ENCODE measurements at regions not wholly inside any gene's neighbourhood (a gene's known extent, or its start where the extent isn't known, plus 50 kb on each side); places are given as distances from the start of the nearest gene placed in this dataset.

DNA sequence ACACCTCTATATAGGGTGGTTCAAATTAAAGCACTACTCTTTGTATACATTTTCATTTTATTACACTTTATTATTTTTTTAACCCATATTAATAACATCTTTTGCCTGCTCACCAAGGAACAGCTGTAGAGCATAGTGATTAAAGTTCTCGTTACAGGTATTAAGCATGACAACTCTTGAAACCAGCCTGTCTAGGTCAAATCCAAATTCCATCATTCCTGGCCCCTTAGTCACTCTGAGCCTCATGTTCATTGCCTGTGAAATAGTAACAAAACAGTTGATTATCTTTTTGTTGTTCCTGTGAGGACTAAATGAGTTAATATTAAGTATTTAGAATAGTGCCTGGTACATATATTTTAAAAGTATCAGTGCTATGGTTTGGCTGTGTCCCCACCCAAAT is 334.5 kb downstream of the RAB38 start:
- peaks cover 4% of the 10 kb centered on the region; the same call in 1 of the 2 replicates for H3K9me3 ChIP-seq (ENCODE audit: low read length)
- H3K9me2 ChIP-seq (replicated peaks; ENCODE audit: low read length) = 0 out of 2 replicates have a peak, but pooled peaks cover 3% of the 10 kb centered on the region
- no peaks in the 10 kb centered on the region for H3F3A ChIP-seq (ENCODE audit: low read length, unreplicated experiment)
- ATAC-seq = no peak
- CTCF ChIA-PET = no interaction called here
- no peak overlapping the region for H3K9ac ChIP-seq (ENCODE audit: low read length)
- no peak overlapping the region for H3K4me3 ChIP-seq (ENCODE audit: low read length)
- no TSS peak for BruUV-seq (replicated peaks)
- H3K27ac ChIP-seq (ENCODE audit: low read length) = no peak overlapping the region
- no peaks in the 10 kb centered on the region for H3K4me1 ChIP-seq (ENCODE audit: insufficient read depth, low read length)
- H3K4me2 ChIP-seq (ENCODE audit: low read length) = no peak overlapping the region
- H4K20me1 ChIP-seq (ENCODE audit: low read length) = no peaks in the 10 kb centered on the region
- intact Hi-C loops (cut with micrococcal nuclease) = no loop called here
- no peaks in the 10 kb centered on the region for H3K36me3 ChIP-seq (ENCODE audit: low read depth, low read length)
- H3K27me3 ChIP-seq (ENCODE audit: low read length) = no peaks in the 10 kb centered on the region
- H2AFZ ChIP-seq (ENCODE audit: low read length) = no peak overlapping the region
- no peaks in the 10 kb centered on the region for H3K79me2 ChIP-seq (ENCODE audit: low read length)
- POLR2A ChIA-PET (ENCODE audit: unreplicated experiment) = no interaction called here
- peak; percentile 34 for DNase-seq
- TF ChIP-seq EZH2phosphoT487 (IDR thresholded peaks at IDR 0.05; ENCODE audit: borderline replicate concordance, low read length) = no peak
- TF ChIP-seq, protein P1, sequence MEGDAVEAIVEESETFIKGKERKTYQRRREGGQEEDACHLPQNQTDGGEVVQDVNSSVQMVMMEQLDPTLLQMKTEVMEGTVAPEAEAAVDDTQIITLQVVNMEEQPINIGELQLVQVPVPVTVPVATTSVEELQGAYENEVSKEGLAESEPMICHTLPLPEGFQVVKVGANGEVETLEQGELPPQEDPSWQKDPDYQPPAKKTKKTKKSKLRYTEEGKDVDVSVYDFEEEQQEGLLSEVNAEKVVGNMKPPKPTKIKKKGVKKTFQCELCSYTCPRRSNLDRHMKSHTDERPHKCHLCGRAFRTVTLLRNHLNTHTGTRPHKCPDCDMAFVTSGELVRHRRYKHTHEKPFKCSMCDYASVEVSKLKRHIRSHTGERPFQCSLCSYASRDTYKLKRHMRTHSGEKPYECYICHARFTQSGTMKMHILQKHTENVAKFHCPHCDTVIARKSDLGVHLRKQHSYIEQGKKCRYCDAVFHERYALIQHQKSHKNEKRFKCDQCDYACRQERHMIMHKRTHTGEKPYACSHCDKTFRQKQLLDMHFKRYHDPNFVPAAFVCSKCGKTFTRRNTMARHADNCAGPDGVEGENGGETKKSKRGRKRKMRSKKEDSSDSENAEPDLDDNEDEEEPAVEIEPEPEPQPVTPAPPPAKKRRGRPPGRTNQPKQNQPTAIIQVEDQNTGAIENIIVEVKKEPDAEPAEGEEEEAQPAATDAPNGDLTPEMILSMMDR (conservative IDR thresholded peaks at IDR 0.05; ENCODE audit: low read depth, low read length) = no peak
- no peak for TF ChIP-seq EZH2 (IDR thresholded peaks at IDR 0.05; ENCODE audit: low read length, unreplicated experiment)

DNA sequence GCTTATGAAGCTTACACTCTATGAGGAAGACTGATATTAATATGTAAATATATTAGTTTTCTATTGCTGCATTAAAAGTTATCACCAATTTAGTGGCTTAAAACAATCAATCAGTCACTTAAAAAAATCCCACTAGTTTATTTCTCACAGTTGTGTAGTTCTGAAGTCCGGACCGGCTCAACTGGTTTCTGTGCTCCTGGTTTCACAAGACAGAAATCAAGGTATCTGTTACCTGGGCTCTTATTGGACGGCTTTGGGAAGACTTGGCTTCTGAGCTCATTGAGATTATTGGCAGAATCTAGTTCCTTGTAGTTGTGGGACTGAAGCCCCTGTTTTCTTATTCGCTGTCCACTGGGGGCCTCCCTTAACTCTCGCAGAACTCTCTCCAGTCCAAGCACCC is 343.0 kb downstream of the RAB38 start:
- ATAC-seq = no peak
- H4K20me1 ChIP-seq (ENCODE audit: low read length) = no peaks in the 10 kb centered on the region
- intact Hi-C loops (cut with micrococcal nuclease) = no loop called here
- H3K27me3 ChIP-seq (ENCODE audit: low read length) = no peaks in the 10 kb centered on the region
- H2AFZ ChIP-seq (ENCODE audit: low read length) = no peak overlapping the region
- no peak overlapping the region for H3K4me3 ChIP-seq (ENCODE audit: low read length)
- no peak overlapping the region for H3K4me2 ChIP-seq (ENCODE audit: low read length)
- H3K9me3 ChIP-seq (ENCODE audit: low read length) = no peaks in the 10 kb centered on the region
- no TSS peak for BruUV-seq (replicated peaks)
- ChIA-PET CTCF (interaction anchor here (0.6 kb wide), 1 partner anchor 70 kb away, joined by 4 read pairs; no protein-coding TSS in a partner anchor), POLR2A (ENCODE audit: unreplicated experiment) (interaction anchor here (0.6 kb wide), 1 partner anchor 794 kb away, joined by 4 read pairs; no protein-coding TSS in a partner anchor)
- no peaks in the 10 kb centered on the region for H3K36me3 ChIP-seq (ENCODE audit: low read depth, low read length)
- TF ChIP-seq EZH2phosphoT487 (IDR thresholded peaks at IDR 0.05; ENCODE audit: borderline replicate concordance, low read length) = no peak
- TF ChIP-seq, protein P1 (conservative IDR thresholded peaks at IDR 0.05; ENCODE audit: low read depth, low read length) = no peak
- no peak for TF ChIP-seq EZH2 (IDR thresholded peaks at IDR 0.05; ENCODE audit: low read length, unreplicated experiment)
- H3K27ac ChIP-seq (ENCODE audit: low read length) = no peak overlapping the region
- H3K9ac ChIP-seq (ENCODE audit: low read length) = no peak overlapping the region
- no peaks in the 10 kb centered on the region for H3K4me1 ChIP-seq (ENCODE audit: insufficient read depth, low read length)
- DNase-seq = peak; percentile 39
- H3K9me2 ChIP-seq (replicated peaks; ENCODE audit: low read length) = 0 out of 2 replicates have a peak, but pooled peaks cover under 1% of the 10 kb centered on the region
- H3K79me2 ChIP-seq (ENCODE audit: low read length) = no peaks in the 10 kb centered on the region
- H3F3A ChIP-seq (ENCODE audit: low read length, unreplicated experiment) = no peaks in the 10 kb centered on the region

DNA sequence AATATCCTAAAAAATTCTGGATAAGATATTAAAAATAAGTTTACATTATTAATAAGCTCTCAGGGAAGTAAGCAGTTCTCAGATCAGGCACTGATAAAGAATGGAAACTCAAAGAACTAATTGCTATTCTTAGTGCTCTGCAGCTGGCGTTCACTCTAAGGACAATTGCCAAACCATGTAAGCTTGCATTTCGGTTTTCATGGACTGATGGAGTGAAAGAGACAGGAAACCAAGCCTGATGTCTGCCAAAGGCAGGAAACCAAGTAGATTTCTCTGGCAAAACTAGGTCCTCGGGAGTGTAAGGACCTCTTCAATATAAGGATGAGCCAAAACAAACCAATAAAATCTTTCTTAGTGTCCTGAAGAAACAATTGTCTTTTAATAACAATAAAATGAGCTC is 355.2 kb downstream of the RAB38 start:
- DNase-seq (peak; percentile 6), ATAC-seq (peak; percentile 50; the same call in 1 of the 2 replicates)
- Histone ChIP-seq H3K9me3 (ENCODE audit: low read length) (no peaks in the 10 kb centered on the region), H3K9me2 (replicated peaks; ENCODE audit: low read length) (no peaks in the 10 kb centered on the region), H4K20me1 (ENCODE audit: low read length) (no peaks in the 10 kb centered on the region), H3K27me3 (ENCODE audit: low read length) (no peaks in the 10 kb centered on the region), H3F3A (ENCODE audit: low read length, unreplicated experiment) (no peaks in the 10 kb centered on the region), H2AFZ (ENCODE audit: low read length) (no peak overlapping the region), H3K36me3 (ENCODE audit: low read depth, low read length) (no peaks in the 10 kb centered on the region), H3K4me3 (ENCODE audit: low read length) (no peak overlapping the region), H3K27ac (ENCODE audit: low read length) (no peak overlapping the region), H3K4me1 (ENCODE audit: insufficient read depth, low read length) (no peaks in the 10 kb centered on the region), H3K9ac (ENCODE audit: low read length) (no peak overlapping the region), H3K79me2 (ENCODE audit: low read length) (no peaks in the 10 kb centered on the region), H3K4me2 (ENCODE audit: low read length) (no peak overlapping the region)
- intact Hi-C loops (cut with micrococcal nuclease) = loop anchor here (1.0 to 2.0 kb wide), 3 partner anchors 31 to 80 kb away; no protein-coding TSS in a partner anchor
- BruUV-seq (replicated peaks) = no TSS peak
- TF ChIP-seq EZH2phosphoT487 (IDR thresholded peaks at IDR 0.05; ENCODE audit: borderline replicate concordance, low read length) = no peak
- TF ChIP-seq, protein P1 (conservative IDR thresholded peaks at IDR 0.05; ENCODE audit: low read depth, low read length) = no peak
- TF ChIP-seq EZH2 (IDR thresholded peaks at IDR 0.05; ENCODE audit: low read length, unreplicated experiment) = no peak
- CTCF ChIA-PET = interaction anchor here (0.6 kb wide), 1 partner anchor 440 kb away, joined by 4 read pairs; no protein-coding TSS in a partner anchor
- POLR2A ChIA-PET (ENCODE audit: unreplicated experiment) = interaction anchor here (0.7 kb wide), 1 partner anchor 302 kb away, joined by 3 read pairs; no protein-coding TSS in a partner anchor

Measured in PC-3 (cell line).